Panc1 (cell line): ENCODE measurements at regions not wholly inside any gene's neighbourhood (a gene's known extent, or its start where the extent isn't known, plus 50 kb on each side); places are given as distances from the start of the nearest gene placed in this dataset.

Source experiments
- ATAC-seq: fragments of 200-7000 bp; cut with Tn5 transposase; 2 replicates; pipeline ENCODE4 v1.9.1; 2020; ENCODE audit warnings: mild to moderate bottlenecking, moderate library complexity
- BruUV-seq: library from RNA; stranded (reverse); fragments of 400-500 nt; replicated peaks from 2 replicates; lab custom pipeline; 2021; lab: Mats Ljungman, UMichigan
- CTCF ChIA-PET: fragments of 300-600 bp; sonication (Branson Sonifier 250); formaldehyde crosslinking; loops from one replicate; lab custom pipeline; 2022; ENCODE audit warnings: antibody characterized with exemption; lab: Charles Lee
- POLR2A ChIA-PET: fragments of 300-600 bp; sonication (Branson Sonifier 250); formaldehyde crosslinking; loops from one replicate; lab custom pipeline; 2022; ENCODE audit warnings: antibody characterized with exemption; lab: Charles Lee
- DNase-seq: peaks from one replicate; pipeline ENCODE4 v3.0.0-alpha.2; 2010; ENCODE audit warnings: low read depth, low spot score
- H3K27ac ChIP-seq: 2 replicates; pipeline ENCODE4 v1.5.1; 2011; ENCODE audit warnings: mild to moderate bottlenecking, low read length, inconsistent platforms
- H3K27me3 ChIP-seq: fragments of 200-500 bp; sonication (Bioruptor generic); 2 replicates; pipeline ENCODE4 v1.6.0; 2014; ENCODE audit warnings: low read length, inconsistent platforms; ENCODE audit not compliant: control insufficient read depth, insufficient read depth
- H3K36me3 ChIP-seq: fragments of 200-500 bp; sonication (Bioruptor generic); 2 replicates; pipeline ENCODE4 v1.5.1; 2014; ENCODE audit warnings: inconsistent platforms, mild to moderate bottlenecking, low read length, moderate library complexity; ENCODE audit not compliant: control insufficient read depth, insufficient read depth
- H3K4me1 ChIP-seq: 2 replicates; pipeline ENCODE4 v1.5.1; 2011; ENCODE audit warnings: inconsistent platforms, mild to moderate bottlenecking, low read length, moderate library complexity; ENCODE audit not compliant: control insufficient read depth, insufficient read depth
- H3K4me3 ChIP-seq, 2 experiments: 2 replicates each; pipeline ENCODE4 v1.5.1; 2011 to 2012; ENCODE audit warnings: low read depth in 2 of 2, low read length in 2 of 2, mild to moderate bottlenecking in 2 of 2, inconsistent platforms in 1 of 2, moderate library complexity in 1 of 2
- H3K9me3 ChIP-seq: fragments of 200-500 bp; sonication (Bioruptor generic); 2 replicates; pipeline ENCODE4 v1.5.1; 2014; ENCODE audit warnings: low read depth, mild to moderate bottlenecking, inconsistent platforms, low read length, moderate library complexity; ENCODE audit not compliant: control insufficient read depth, insufficient read depth
- POLR2AphosphoS5 ChIP-seq: IDR thresholded peaks from 2 replicates; pipeline ENCODE4 v1.6.1; 2012; ENCODE audit warnings: mild to moderate bottlenecking, low read depth, low read length, moderate library complexity
- SIN3A ChIP-seq: IDR thresholded peaks from 2 replicates; pipeline ENCODE4 v1.6.1; 2012; ENCODE audit warnings: low read depth, mild to moderate bottlenecking, low read length, moderate library complexity, borderline replicate concordance; ENCODE audit not compliant: insufficient read depth
- TCF7L2 ChIP-seq: IDR thresholded peaks from 2 replicates; pipeline ENCODE4 v1.6.1; 2011; ENCODE audit warnings: mild to moderate bottlenecking, low read depth, low read length, inconsistent platforms
- in situ Hi-C: cut with HindIII; loops from 2 replicates; pipeline ENCODE4 v1.10.0; 2016; ENCODE audit warnings: low sequenced_read_pairs, low pct_unique_long_range_greater_than_20kb
- intact Hi-C: fragments of 100-400 bp; cut with micrococcal nuclease; formaldehyde crosslinking; loops from one replicate; pipeline ENCODE4 v1.10.0; 2022; ENCODE audit not compliant: unreplicated experiment
- TF ChIP-seq, protein P1 (sequence below), 2 experiments: IDR thresholded peaks; 2 replicates each; pipeline ENCODE4 v1.6.1; 2011 to 2012; ENCODE audit warnings: low read depth in 2 of 2, control low read depth in 1 of 2, low read length in 1 of 2, mild to moderate bottlenecking in 1 of 2, moderate library complexity in 1 of 2; ENCODE audit not compliant: insufficient read depth in 1 of 2
- TF ChIP-seq, protein P2 (sequence below): fragments of 450-650 bp; IDR thresholded peaks from 2 replicates; pipeline ENCODE4 v1.5.1; 2017; ENCODE audit warnings: mild to moderate bottlenecking

DNA sequence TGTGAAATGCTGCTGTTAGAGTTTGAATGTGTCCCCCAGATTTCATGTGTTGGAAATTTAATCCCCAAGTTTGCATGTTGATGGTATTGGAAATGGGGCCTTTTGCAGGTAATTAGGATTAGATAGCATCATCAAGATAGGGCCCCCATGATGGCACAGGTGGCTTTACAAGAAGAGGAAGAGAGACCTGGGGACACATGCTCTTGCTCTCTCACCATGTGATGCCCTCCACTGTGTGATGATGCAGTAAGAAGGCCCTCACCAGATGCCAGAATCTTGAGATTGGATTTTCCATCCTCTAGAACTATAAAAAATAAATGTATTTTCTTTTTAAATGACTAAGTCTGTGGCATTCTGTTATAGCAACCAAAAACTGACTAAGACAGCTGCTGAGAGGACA, 57.0 kb upstream of the NEK7 start:
- H3K27ac ChIP-seq: no peak overlapping the region
- in situ Hi-C loops: no loop called here
- DNase-seq (no peak), ATAC-seq (no peak)
- TF ChIP-seq, protein P1, sequence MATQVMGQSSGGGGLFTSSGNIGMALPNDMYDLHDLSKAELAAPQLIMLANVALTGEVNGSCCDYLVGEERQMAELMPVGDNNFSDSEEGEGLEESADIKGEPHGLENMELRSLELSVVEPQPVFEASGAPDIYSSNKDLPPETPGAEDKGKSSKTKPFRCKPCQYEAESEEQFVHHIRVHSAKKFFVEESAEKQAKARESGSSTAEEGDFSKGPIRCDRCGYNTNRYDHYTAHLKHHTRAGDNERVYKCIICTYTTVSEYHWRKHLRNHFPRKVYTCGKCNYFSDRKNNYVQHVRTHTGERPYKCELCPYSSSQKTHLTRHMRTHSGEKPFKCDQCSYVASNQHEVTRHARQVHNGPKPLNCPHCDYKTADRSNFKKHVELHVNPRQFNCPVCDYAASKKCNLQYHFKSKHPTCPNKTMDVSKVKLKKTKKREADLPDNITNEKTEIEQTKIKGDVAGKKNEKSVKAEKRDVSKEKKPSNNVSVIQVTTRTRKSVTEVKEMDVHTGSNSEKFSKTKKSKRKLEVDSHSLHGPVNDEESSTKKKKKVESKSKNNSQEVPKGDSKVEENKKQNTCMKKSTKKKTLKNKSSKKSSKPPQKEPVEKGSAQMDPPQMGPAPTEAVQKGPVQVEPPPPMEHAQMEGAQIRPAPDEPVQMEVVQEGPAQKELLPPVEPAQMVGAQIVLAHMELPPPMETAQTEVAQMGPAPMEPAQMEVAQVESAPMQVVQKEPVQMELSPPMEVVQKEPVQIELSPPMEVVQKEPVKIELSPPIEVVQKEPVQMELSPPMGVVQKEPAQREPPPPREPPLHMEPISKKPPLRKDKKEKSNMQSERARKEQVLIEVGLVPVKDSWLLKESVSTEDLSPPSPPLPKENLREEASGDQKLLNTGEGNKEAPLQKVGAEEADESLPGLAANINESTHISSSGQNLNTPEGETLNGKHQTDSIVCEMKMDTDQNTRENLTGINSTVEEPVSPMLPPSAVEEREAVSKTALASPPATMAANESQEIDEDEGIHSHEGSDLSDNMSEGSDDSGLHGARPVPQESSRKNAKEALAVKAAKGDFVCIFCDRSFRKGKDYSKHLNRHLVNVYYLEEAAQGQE (IDR thresholded peaks at IDR 0.05; ENCODE audit: insufficient read depth in 1 of 2, low read depth in 2 of 2, low read length in 1 of 2): no peak
- TF ChIP-seq, protein P2, sequence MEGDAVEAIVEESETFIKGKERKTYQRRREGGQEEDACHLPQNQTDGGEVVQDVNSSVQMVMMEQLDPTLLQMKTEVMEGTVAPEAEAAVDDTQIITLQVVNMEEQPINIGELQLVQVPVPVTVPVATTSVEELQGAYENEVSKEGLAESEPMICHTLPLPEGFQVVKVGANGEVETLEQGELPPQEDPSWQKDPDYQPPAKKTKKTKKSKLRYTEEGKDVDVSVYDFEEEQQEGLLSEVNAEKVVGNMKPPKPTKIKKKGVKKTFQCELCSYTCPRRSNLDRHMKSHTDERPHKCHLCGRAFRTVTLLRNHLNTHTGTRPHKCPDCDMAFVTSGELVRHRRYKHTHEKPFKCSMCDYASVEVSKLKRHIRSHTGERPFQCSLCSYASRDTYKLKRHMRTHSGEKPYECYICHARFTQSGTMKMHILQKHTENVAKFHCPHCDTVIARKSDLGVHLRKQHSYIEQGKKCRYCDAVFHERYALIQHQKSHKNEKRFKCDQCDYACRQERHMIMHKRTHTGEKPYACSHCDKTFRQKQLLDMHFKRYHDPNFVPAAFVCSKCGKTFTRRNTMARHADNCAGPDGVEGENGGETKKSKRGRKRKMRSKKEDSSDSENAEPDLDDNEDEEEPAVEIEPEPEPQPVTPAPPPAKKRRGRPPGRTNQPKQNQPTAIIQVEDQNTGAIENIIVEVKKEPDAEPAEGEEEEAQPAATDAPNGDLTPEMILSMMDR: no peak
- TF ChIP-seq POLR2AphosphoS5 (no peak), SIN3A (no peak), TCF7L2 (no peak)
- H3K27me3 ChIP-seq: no peaks in the 10 kb centered on the region
- no peaks in the 10 kb centered on the region for H3K4me1 ChIP-seq
- H3K4me3 ChIP-seq: no peak overlapping the region
- intact Hi-C loops: no loop called here
- ChIA-PET POLR2A (no interaction called here), CTCF (no interaction called here)
- no peaks in the 10 kb centered on the region for H3K9me3 ChIP-seq
- H3K36me3 ChIP-seq: no peaks in the 10 kb centered on the region
- no TSS peak for BruUV-seq

DNA sequence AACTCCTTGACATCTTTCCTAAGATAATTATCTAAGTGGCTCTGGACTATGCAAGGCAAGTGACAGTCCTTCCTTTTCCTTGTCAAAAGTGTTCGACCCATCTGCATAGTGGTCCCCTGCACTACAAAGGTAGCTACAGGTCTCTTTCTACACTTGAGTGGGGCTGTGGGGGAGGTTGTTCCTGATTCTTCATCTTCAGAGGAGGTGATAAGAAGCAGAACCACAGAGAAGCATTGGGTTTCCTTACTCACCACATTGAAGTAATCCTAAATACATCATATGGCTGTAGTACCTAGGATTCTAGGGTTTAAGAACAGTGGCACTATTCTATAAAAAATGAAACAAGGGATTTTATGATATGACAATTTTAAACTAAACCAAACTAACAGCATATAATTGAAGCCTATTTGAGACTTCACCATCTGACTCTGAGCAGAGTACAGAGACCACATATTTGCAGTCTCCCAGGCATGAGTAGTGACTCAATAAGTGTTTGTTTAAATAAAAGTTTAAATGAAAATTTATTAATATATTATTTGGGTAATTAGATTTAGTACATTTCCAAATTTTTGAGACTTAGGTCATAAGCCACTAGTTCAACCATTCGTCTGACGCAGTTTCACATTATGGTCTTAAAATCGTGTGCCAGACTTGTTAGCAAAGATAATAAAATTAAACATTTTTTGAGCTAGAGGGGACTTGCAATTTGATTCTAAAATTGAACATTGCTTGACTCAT, 54.9 kb upstream of the NEK7 start:
- intact Hi-C loops: no loop called here
- TF ChIP-seq TCF7L2 (no peak), SIN3A (no peak), POLR2AphosphoS5 (no peak)
- TF ChIP-seq, protein P1 (IDR thresholded peaks at IDR 0.05; ENCODE audit: insufficient read depth in 1 of 2, low read depth in 2 of 2, low read length in 1 of 2): no peak
- TF ChIP-seq, protein P2: no peak
- in situ Hi-C loops: no loop called here
- ATAC-seq (no peak), DNase-seq (no peak)
- Histone ChIP-seq H3K4me3 (no peak overlapping the region), H3K27me3 (no peaks in the 10 kb centered on the region), H3K4me1 (no peaks in the 10 kb centered on the region), H3K9me3 (no peaks in the 10 kb centered on the region), H3K36me3 (no peaks in the 10 kb centered on the region), H3K27ac (no peak overlapping the region)
- no TSS peak for BruUV-seq
- CTCF ChIA-PET: interaction anchor here (0.7 kb wide), 1 partner anchor 366 kb away, joined by 3 read pairs; no protein-coding TSS in a partner anchor
- POLR2A ChIA-PET: no interaction called here
